Panc1 (cell line): ENCODE measurements at regions not wholly inside any gene's neighbourhood (a gene's known extent, or its start where the extent isn't known, plus 50 kb on each side); places are given as distances from the start of the nearest gene placed in this dataset.

Experiments
- CTCF ChIP-seq: fragments of 450-650 bp; IDR thresholded peaks from 2 replicates; pipeline ENCODE4 v1.5.1; 2017; ENCODE audit warnings: mild to moderate bottlenecking
- POLR2AphosphoS5 ChIP-seq: IDR thresholded peaks from 2 replicates; pipeline ENCODE4 v1.6.1; 2012; ENCODE audit warnings: mild to moderate bottlenecking, low read depth, low read length, moderate library complexity
- REST ChIP-seq, 2 experiments: IDR thresholded peaks; 2 replicates each; pipeline ENCODE4 v1.6.1; 2011 to 2012; ENCODE audit warnings: low read depth in 2 of 2, control low read depth in 1 of 2, low read length in 1 of 2, mild to moderate bottlenecking in 1 of 2, moderate library complexity in 1 of 2; ENCODE audit not compliant: insufficient read depth in 1 of 2
- SIN3A ChIP-seq: IDR thresholded peaks from 2 replicates; pipeline ENCODE4 v1.6.1; 2012; ENCODE audit warnings: low read depth, mild to moderate bottlenecking, low read length, moderate library complexity, borderline replicate concordance; ENCODE audit not compliant: insufficient read depth

- no peak for TF ChIP-seq POLR2AphosphoS5
- TF ChIP-seq CTCF: no peak
- TF ChIP-seq SIN3A: no peak
- TF ChIP-seq REST (IDR thresholded peaks at IDR 0.05; ENCODE audit: insufficient read depth in 1 of 2, low read depth in 2 of 2, low read length in 1 of 2): no peak
These were observed 100.8 kb upstream of the BMP2K start for GRCh38 chr4:78675325-78675724.
